GF-D8 (cell line): ENCODE measurements at regions not wholly inside any gene's neighbourhood (a gene's known extent, or its start where the extent isn't known, plus 50 kb on each side); places are given as distances from the start of the nearest gene placed in this dataset.
A peak's percentile ranks its signal among the peaks of the same experiment; 100 is the strongest.

Source experiments
- DNase-seq: peaks from one replicate; lab custom pipeline; 2025; lab: John Stamatoyannopoulos, UW

GRCh38 chr5:68748101-68748500 lies 345.7 kb upstream of the SLC30A5 start:
- no peak for DNase-seq

- DNase-seq: no peak
These were observed 344.7 kb upstream of the SLC30A5 start for GRCh38 chr5:68749077-68749476.

- peak; percentile 7 for DNase-seq
These were observed 344.2 kb upstream of the SLC30A5 start for GRCh38 chr5:68749631-68750030.

GRCh38 chr5:68751661-68752060 lies 342.2 kb upstream of the SLC30A5 start:
- DNase-seq: no peak

GRCh38 chr5:68754536-68754935 lies 339.3 kb upstream of the SLC30A5 start:
- no peak for DNase-seq

GRCh38 chr5:68755293-68755692 lies 338.5 kb upstream of the SLC30A5 start:
- DNase-seq: no peak

GRCh38 chr5:68757006-68757405 lies 336.8 kb upstream of the SLC30A5 start:
- no peak for DNase-seq

GRCh38 chr5:68757626-68758212 lies 336.1 kb upstream of the SLC30A5 start:
- no peak for DNase-seq

GRCh38 chr5:68759593-68759992 lies 334.2 kb upstream of the SLC30A5 start:
- DNase-seq: no peak

- no peak for DNase-seq
These were observed 331.6 kb upstream of the SLC30A5 start for GRCh38 chr5:68762201-68762600.

- no peak for DNase-seq
These were observed 326.8 kb upstream of the SLC30A5 start for GRCh38 chr5:68766952-68767464.

GRCh38 chr5:68770551-68770950 lies 323.3 kb upstream of the SLC30A5 start:
- DNase-seq: no peak

- DNase-seq: no peak
These were observed 322.6 kb upstream of the SLC30A5 start for GRCh38 chr5:68771221-68771620.

- DNase-seq: no peak
These were observed 322.1 kb upstream of the SLC30A5 start for GRCh38 chr5:68771732-68772131.

- DNase-seq: no peak
These were observed 317.4 kb upstream of the SLC30A5 start for GRCh38 chr5:68776381-68776780.

GRCh38 chr5:68777135-68777534 lies 316.7 kb upstream of the SLC30A5 start:
- DNase-seq: no peak

- DNase-seq: no peak
These were observed 315.3 kb upstream of the SLC30A5 start for GRCh38 chr5:68778484-68778883.

- DNase-seq: no peak
These were observed 313.4 kb upstream of the SLC30A5 start for GRCh38 chr5:68780299-68780955.

- no peak for DNase-seq
These were observed 300.7 kb upstream of the SLC30A5 start for GRCh38 chr5:68793074-68793473.

GRCh38 chr5:68793993-68794392 lies 299.8 kb upstream of the SLC30A5 start:
- no peak for DNase-seq

GRCh38 chr5:68795190-68795589 lies 298.6 kb upstream of the SLC30A5 start:
- DNase-seq: no peak

- DNase-seq: no peak
These were observed 294.7 kb upstream of the SLC30A5 start for GRCh38 chr5:68798877-68799843.

GRCh38 chr5:68802430-68802829 lies 291.4 kb upstream of the SLC30A5 start:
- no peak for DNase-seq
